HL-60 (cell line): ENCODE measurements at regions not wholly inside any gene's neighbourhood (a gene's known extent, or its start where the extent isn't known, plus 50 kb on each side); places are given as distances from the start of the nearest gene placed in this dataset.

Experiments used
- CTCF ChIP-seq: IDR thresholded peaks from one replicate; pipeline ENCODE4 v1.5.1; 2011; ENCODE audit warnings: low read length, control low read depth, inconsistent platforms; ENCODE audit not compliant: insufficient read depth
- POLR2AphosphoS5 ChIP-seq: IDR thresholded peaks from 2 replicates; pipeline ENCODE4 v1.6.1; 2012; ENCODE audit warnings: low read depth

- TF ChIP-seq POLR2AphosphoS5 (no peak), CTCF (no peak)
Measured at GRCh38 chr7:51456431-51457060, 139.9 kb upstream of the COBL start.
